DND-41 (cell line): ENCODE measurements at regions not wholly inside any gene's neighbourhood (a gene's known extent, or its start where the extent isn't known, plus 50 kb on each side); places are given as distances from the start of the nearest gene placed in this dataset.

Experiments
- EZH2 ChIP-seq: IDR thresholded peaks from 3 replicates; pipeline ENCODE4 v1.6.1; 2012; ENCODE audit warnings: borderline replicate concordance, low read depth, mild to moderate bottlenecking, moderate library complexity, low read length, inconsistent platforms; ENCODE audit not compliant: severe bottlenecking
- TF ChIP-seq, protein P1 (sequence below): IDR thresholded peaks from 2 replicates; pipeline ENCODE4 v1.5.1; 2012; ENCODE audit warnings: borderline replicate concordance, low read length, moderate library complexity, mild to moderate bottlenecking; ENCODE audit not compliant: poor library complexity, severe bottlenecking; ENCODE audit errors: extremely low read depth

- no peak for TF ChIP-seq EZH2
- TF ChIP-seq, protein P1, sequence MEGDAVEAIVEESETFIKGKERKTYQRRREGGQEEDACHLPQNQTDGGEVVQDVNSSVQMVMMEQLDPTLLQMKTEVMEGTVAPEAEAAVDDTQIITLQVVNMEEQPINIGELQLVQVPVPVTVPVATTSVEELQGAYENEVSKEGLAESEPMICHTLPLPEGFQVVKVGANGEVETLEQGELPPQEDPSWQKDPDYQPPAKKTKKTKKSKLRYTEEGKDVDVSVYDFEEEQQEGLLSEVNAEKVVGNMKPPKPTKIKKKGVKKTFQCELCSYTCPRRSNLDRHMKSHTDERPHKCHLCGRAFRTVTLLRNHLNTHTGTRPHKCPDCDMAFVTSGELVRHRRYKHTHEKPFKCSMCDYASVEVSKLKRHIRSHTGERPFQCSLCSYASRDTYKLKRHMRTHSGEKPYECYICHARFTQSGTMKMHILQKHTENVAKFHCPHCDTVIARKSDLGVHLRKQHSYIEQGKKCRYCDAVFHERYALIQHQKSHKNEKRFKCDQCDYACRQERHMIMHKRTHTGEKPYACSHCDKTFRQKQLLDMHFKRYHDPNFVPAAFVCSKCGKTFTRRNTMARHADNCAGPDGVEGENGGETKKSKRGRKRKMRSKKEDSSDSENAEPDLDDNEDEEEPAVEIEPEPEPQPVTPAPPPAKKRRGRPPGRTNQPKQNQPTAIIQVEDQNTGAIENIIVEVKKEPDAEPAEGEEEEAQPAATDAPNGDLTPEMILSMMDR, result no peak
These were observed 1262.7 kb upstream of the NRXN1 start for GRCh38 chr2:52294628-52295027.
